ENCODE measurements at regions not wholly inside any gene's neighbourhood (a gene's known extent, or its start where the extent isn't known, plus 50 kb on each side); places are given as distances from the start of the nearest gene placed in this dataset.

GRCh38 chr2:53381271-53381670 is 386.3 kb upstream of the CHAC2 start:
- TF ChIP-seq CTCF (conservative IDR thresholded peaks at IDR 0.05; ENCODE audit: low read depth, low read length) (no peak), EZH2 (IDR thresholded peaks at IDR 0.05; ENCODE audit: borderline replicate concordance, low read depth, low read length, poor library complexity, severe bottlenecking) (no peak)
